ENCODE measurements at regions not wholly inside any gene's neighbourhood (a gene's known extent, or its start where the extent isn't known, plus 50 kb on each side); places are given as distances from the start of the nearest gene placed in this dataset.

DNA sequence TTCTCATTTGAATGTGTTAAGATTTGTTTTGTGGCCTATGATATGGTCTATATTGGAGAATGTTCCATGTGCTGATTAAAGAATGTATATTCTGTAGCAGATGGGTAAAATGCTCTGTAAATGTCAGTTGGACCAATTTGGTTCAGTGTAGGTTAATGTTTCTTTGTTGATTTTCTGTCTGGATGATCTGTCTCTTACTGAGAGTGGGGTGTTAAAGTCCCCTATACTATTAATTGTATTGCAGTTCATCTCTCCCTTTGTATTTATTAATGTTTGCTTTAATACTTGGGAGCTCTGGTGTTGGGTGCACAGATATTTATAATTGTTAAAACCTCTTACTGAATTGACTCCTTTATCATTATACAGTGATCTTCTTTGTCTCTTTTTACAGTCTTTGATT lies 584.5 kb downstream of the NUF2 start:
- TF ChIP-seq POLR2A (IDR thresholded peaks at IDR 0.05) (no peak), POLR2AphosphoS5 (IDR thresholded peaks at IDR 0.05) (no peak)
- TF ChIP-seq, protein P1, sequence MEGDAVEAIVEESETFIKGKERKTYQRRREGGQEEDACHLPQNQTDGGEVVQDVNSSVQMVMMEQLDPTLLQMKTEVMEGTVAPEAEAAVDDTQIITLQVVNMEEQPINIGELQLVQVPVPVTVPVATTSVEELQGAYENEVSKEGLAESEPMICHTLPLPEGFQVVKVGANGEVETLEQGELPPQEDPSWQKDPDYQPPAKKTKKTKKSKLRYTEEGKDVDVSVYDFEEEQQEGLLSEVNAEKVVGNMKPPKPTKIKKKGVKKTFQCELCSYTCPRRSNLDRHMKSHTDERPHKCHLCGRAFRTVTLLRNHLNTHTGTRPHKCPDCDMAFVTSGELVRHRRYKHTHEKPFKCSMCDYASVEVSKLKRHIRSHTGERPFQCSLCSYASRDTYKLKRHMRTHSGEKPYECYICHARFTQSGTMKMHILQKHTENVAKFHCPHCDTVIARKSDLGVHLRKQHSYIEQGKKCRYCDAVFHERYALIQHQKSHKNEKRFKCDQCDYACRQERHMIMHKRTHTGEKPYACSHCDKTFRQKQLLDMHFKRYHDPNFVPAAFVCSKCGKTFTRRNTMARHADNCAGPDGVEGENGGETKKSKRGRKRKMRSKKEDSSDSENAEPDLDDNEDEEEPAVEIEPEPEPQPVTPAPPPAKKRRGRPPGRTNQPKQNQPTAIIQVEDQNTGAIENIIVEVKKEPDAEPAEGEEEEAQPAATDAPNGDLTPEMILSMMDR (IDR thresholded peaks at IDR 0.05): no peak

Data from prostate gland (tissue), 2 donors.